Suprapubic skin (tissue), 4 donors: ENCODE measurements at regions not wholly inside any gene's neighbourhood (a gene's known extent, or its start where the extent isn't known, plus 50 kb on each side); places are given as distances from the start of the nearest gene placed in this dataset.

Experiments used
- DNase-seq, 2 donors: peaks; one replicate each; pipeline ENCODE4 v3.0.0-alpha.2; 2019; ENCODE audit warnings: low spot score in 2 of 2
- H3K27ac ChIP-seq: fragments of 200-600 bp; sonication (generic); one replicate; pipeline ENCODE4 v1.5.1; 2019
- H3K27me3 ChIP-seq: fragments of 200-600 bp; sonication (generic); one replicate; pipeline ENCODE4 v1.5.1; 2019
- H3K36me3 ChIP-seq: fragments of 200-600 bp; sonication (generic); one replicate; pipeline ENCODE4 v1.5.1; 2019
- H3K4me1 ChIP-seq: fragments of 200-600 bp; sonication (generic); one replicate; pipeline ENCODE4 v1.5.1; 2019
- H3K4me3 ChIP-seq: fragments of 200-600 bp; sonication (generic); one replicate; pipeline ENCODE4 v1.5.1; 2019; ENCODE audit warnings: mild to moderate bottlenecking
- H3K9me3 ChIP-seq: fragments of 200-600 bp; sonication (generic); one replicate; pipeline ENCODE4 v1.5.1; 2019
- EP300 ChIP-seq: sonication (generic); formaldehyde crosslinking; IDR thresholded peaks from one replicate; pipeline ENCODE4 v1.6.1; 2017; ENCODE audit warnings: antibody characterized with exemption
- POLR2A ChIP-seq, 2 donors: fragments of 450-650 bp; IDR thresholded peaks; one replicate each; pipeline ENCODE4 v1.6.1; 2017; ENCODE audit warnings: antibody characterized with exemption in 2 of 2, mild to moderate bottlenecking in 2 of 2, moderate library complexity in 2 of 2
- POLR2AphosphoS5 ChIP-seq, 3 donors: sonication (generic); formaldehyde crosslinking; IDR thresholded peaks; one replicate each; pipeline ENCODE4 v1.6.1; 2017; ENCODE audit warnings: antibody characterized with exemption in 3 of 3
- WGBS: methylation state at CpG from one replicate; pipeline ENCODE4 v1.1.5; 2018; 5-methylcytosine and 5-hydroxymethylcytosine counted together
- TF ChIP-seq, protein P1 (sequence below), 2 donors: fragments of 200-600 bp in 1 of 2; fragments of 450-650 bp in 1 of 2; sonication (generic) in 1 of 2; IDR thresholded peaks; one replicate each; pipeline ENCODE4 v1.5.1; 2016 to 2019; ENCODE audit warnings: antibody characterized with exemption in 2 of 2, mild to moderate bottlenecking in 1 of 2, moderate library complexity in 1 of 2

DNA sequence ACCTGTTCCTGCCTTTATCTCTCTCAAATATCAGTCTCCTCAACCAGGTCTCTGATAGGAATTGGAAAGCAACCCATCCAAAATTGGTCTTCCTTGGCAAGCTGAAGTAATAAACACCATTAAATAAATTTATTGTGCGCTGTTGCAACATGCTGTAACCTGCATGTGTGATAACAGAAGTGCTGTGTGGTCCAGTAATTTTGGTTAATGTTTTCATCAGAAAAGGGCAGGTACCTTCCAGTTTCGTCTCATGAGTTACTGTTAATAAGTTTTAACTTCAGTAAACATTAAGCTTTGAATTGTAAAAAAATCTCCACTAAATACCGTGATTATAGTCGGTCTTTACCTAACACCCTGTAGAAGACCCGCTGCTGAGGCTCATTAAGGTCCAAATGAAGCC is 624.7 kb downstream of the TNS3 start:
- Histone ChIP-seq H3K27me3 (no peaks in the 10 kb centered on the region), H3K9me3 (no peaks in the 10 kb centered on the region), H3K27ac (no peak overlapping the region), H3K4me1 (no peaks in the 10 kb centered on the region), H3K4me3 (no peak overlapping the region), H3K36me3 (no peaks in the 10 kb centered on the region)
- DNase-seq: no peak
- TF ChIP-seq EP300 (no peak), POLR2AphosphoS5 (IDR thresholded peaks at IDR 0.05) (no peak), POLR2A (IDR thresholded peaks at IDR 0.05) (no peak)
- TF ChIP-seq, protein P1, sequence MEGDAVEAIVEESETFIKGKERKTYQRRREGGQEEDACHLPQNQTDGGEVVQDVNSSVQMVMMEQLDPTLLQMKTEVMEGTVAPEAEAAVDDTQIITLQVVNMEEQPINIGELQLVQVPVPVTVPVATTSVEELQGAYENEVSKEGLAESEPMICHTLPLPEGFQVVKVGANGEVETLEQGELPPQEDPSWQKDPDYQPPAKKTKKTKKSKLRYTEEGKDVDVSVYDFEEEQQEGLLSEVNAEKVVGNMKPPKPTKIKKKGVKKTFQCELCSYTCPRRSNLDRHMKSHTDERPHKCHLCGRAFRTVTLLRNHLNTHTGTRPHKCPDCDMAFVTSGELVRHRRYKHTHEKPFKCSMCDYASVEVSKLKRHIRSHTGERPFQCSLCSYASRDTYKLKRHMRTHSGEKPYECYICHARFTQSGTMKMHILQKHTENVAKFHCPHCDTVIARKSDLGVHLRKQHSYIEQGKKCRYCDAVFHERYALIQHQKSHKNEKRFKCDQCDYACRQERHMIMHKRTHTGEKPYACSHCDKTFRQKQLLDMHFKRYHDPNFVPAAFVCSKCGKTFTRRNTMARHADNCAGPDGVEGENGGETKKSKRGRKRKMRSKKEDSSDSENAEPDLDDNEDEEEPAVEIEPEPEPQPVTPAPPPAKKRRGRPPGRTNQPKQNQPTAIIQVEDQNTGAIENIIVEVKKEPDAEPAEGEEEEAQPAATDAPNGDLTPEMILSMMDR (IDR thresholded peaks at IDR 0.05): no peak
- 68% methylated on average over 5 of the region's 5 CpGs for WGBS

DNA sequence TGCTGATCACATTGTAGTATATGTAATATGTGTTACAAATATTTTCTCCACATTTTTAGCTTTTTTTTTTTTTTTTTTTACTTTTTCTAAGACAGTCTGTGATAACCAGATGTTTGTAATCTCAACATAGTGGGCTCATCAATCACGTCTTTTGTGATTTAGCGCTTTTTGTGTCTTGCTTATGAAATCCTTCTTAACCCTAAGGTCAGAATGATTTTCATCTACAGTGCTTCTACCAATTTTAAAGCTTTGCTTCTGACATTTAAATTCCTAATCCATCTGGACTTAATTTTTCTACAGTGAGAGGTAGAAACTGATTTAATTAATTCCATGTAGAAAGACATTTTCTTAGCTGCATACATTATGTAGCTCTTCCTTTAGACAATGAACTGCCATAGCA is 626.4 kb downstream of the TNS3 start:
- Histone ChIP-seq H3K27ac (no peak overlapping the region), H3K36me3 (no peaks in the 10 kb centered on the region), H3K4me3 (no peak overlapping the region), H3K27me3 (no peaks in the 10 kb centered on the region), H3K9me3 (no peaks in the 10 kb centered on the region), H3K4me1 (no peaks in the 10 kb centered on the region)
- 79% methylated on average over 2 of the region's 2 CpGs for WGBS
- no peak for TF ChIP-seq POLR2A (IDR thresholded peaks at IDR 0.05)
- TF ChIP-seq EP300: no peak
- TF ChIP-seq POLR2AphosphoS5 (IDR thresholded peaks at IDR 0.05): no peak
- TF ChIP-seq, protein P1 (IDR thresholded peaks at IDR 0.05): no peak
- no peak for DNase-seq

DNA sequence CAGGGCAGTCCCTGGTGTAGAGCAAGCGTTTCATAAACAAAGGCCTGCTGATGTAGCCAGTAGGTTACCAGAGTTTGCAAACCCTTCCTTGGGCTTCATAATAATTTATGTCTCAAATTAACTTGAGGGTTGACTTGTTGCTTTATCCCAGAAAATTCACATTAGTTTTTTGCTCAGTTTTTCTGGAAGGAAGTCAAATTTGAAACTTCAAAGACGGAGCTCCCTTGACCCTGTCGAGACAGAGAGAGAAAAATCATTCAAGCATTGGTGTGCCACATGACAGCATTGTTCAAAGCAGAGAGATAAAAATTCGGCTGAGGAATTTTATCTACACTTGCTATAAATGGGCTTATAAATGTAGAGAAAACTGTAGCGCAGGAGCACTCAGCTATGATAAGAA is 627.7 kb downstream of the TNS3 start:
- H3K27me3 ChIP-seq: no peaks in the 10 kb centered on the region
- H3K9me3 ChIP-seq: no peaks in the 10 kb centered on the region
- H3K4me1 ChIP-seq: no peaks in the 10 kb centered on the region
- H3K27ac ChIP-seq: no peak overlapping the region
- H3K4me3 ChIP-seq: no peak overlapping the region
- 58% methylated on average over 5 of the region's 5 CpGs for WGBS
- TF ChIP-seq, protein P1 (IDR thresholded peaks at IDR 0.05): no peak
- no peak for TF ChIP-seq POLR2AphosphoS5 (IDR thresholded peaks at IDR 0.05)
- no peak for TF ChIP-seq POLR2A (IDR thresholded peaks at IDR 0.05)
- no peak for TF ChIP-seq EP300
- H3K36me3 ChIP-seq: no peaks in the 10 kb centered on the region
- DNase-seq: no peak

DNA sequence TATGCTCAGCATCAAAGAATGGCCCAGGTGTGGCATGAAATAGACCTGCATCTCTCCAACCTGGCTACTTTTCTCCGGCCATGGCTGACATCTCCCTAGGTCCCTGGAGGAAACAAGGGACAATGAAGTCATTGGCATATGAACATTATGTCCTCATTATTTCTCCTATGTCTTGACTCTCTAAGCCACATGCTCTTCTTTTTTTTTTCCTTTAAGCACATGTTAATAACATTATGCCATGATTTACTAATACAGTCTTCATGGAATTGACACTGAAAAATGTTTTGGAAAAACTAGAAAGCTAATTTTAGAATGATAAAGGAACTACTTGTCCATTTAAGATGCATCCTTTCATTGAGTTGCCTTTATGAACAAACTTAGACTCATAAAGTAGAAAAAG is 628.9 kb downstream of the TNS3 start:
- H3K27me3 ChIP-seq: no peaks in the 10 kb centered on the region
- no peaks in the 10 kb centered on the region for H3K4me1 ChIP-seq
- TF ChIP-seq, protein P1 (IDR thresholded peaks at IDR 0.05): no peak
- TF ChIP-seq EP300 (no peak), POLR2A (IDR thresholded peaks at IDR 0.05) (no peak), POLR2AphosphoS5 (IDR thresholded peaks at IDR 0.05) (no peak)
- WGBS: 100% methylated on average over 1 of the region's 1 CpG
- no peaks in the 10 kb centered on the region for H3K36me3 ChIP-seq
- no peaks in the 10 kb centered on the region for H3K9me3 ChIP-seq
- no peak overlapping the region for H3K27ac ChIP-seq
- no peak for DNase-seq
- H3K4me3 ChIP-seq: no peak overlapping the region

DNA sequence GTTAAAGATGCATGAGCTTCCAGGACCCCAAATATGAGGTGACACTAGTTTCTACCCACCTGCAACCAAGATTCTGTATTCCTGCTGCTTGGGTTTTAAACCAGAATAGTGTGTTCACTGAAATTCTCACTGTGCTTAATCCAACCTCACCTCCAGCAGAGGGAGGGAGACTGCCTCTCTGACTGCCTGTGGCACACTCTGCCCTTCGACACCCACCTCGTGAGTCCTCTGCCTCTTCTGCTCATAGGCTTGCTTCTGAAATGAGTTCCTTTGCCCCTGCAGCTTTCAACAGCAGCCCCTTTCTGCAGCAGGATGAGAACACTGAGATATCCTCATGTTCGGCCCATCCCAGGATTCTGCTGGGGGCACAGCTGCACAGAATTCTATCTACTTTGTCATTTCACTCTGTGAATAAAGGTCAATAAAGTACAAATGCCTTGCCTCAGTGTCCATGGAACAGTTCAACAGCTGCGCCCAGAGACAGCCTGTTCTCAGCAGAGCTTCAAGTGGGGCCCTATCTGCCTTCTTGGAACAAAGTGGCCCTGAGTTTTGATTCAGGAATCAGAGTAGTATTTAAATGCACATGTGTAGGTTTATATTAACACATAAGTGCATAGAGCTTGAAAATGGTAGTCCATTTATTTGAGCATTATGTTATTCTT is 632.5 kb downstream of the TNS3 start:
- Histone ChIP-seq H3K4me3 (no peak overlapping the region), H3K27ac (no peak overlapping the region), H3K27me3 (no peaks in the 10 kb centered on the region), H3K36me3 (no peaks in the 10 kb centered on the region), H3K4me1 (no peaks in the 10 kb centered on the region), H3K9me3 (no peaks in the 10 kb centered on the region)
- DNase-seq: no peak
- TF ChIP-seq POLR2A (IDR thresholded peaks at IDR 0.05): no peak
- TF ChIP-seq POLR2AphosphoS5 (IDR thresholded peaks at IDR 0.05): no peak
- TF ChIP-seq, protein P1 (IDR thresholded peaks at IDR 0.05): no peak
- TF ChIP-seq EP300: no peak
- 93% methylated on average over 4 of the region's 4 CpGs for WGBS
